Neural progenitor cell (in vitro differentiated cells): ENCODE measurements at regions not wholly inside any gene's neighbourhood (a gene's known extent, or its start where the extent isn't known, plus 50 kb on each side); places are given as distances from the start of the nearest gene placed in this dataset.

Experiments used
- EZH2 ChIP-seq: fragments of 200-600 bp; sonication (generic); IDR thresholded peaks from 2 replicates; pipeline ENCODE4 v1.6.1; 2017; ENCODE audit warnings: antibody characterized with exemption, mild to moderate bottlenecking, moderate library complexity
- EZH2phosphoT487 ChIP-seq: fragments of 200-600 bp; sonication (generic); IDR thresholded peaks from 2 replicates; pipeline ENCODE4 v1.6.1; 2017; ENCODE audit warnings: antibody characterized with exemption
- TF ChIP-seq, protein P1 (sequence below): fragments of 200-600 bp; sonication (generic); IDR thresholded peaks from 2 replicates; pipeline ENCODE4 v1.5.1; 2017; ENCODE audit warnings: antibody characterized with exemption, mild to moderate bottlenecking

DNA sequence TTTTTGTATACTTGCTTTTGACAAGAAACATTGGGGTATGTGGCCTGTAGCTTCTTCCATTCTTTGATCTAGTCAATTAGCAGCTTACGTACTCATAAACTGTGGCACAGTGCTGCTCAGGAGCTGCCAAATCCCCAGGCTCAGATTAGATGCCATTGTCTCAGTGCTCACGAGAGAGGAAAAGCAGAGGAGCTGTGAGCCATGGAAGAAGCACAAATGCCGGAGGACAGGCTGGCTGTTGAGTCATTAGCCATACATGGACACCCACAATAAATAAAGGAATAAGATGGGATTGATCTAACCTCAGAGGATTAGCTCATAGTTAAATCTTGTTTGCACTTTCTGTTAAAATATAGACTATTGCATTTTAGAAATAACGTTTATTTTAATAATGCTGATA lies 121.7 kb downstream of the POSTN start:
- TF ChIP-seq, protein P1, sequence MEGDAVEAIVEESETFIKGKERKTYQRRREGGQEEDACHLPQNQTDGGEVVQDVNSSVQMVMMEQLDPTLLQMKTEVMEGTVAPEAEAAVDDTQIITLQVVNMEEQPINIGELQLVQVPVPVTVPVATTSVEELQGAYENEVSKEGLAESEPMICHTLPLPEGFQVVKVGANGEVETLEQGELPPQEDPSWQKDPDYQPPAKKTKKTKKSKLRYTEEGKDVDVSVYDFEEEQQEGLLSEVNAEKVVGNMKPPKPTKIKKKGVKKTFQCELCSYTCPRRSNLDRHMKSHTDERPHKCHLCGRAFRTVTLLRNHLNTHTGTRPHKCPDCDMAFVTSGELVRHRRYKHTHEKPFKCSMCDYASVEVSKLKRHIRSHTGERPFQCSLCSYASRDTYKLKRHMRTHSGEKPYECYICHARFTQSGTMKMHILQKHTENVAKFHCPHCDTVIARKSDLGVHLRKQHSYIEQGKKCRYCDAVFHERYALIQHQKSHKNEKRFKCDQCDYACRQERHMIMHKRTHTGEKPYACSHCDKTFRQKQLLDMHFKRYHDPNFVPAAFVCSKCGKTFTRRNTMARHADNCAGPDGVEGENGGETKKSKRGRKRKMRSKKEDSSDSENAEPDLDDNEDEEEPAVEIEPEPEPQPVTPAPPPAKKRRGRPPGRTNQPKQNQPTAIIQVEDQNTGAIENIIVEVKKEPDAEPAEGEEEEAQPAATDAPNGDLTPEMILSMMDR = no peak
- TF ChIP-seq EZH2phosphoT487 (no peak), EZH2 (no peak)
